SK-N-SH (cell line): ENCODE measurements at regions not wholly inside any gene's neighbourhood (a gene's known extent, or its start where the extent isn't known, plus 50 kb on each side); places are given as distances from the start of the nearest gene placed in this dataset.

Experiments
- CTCF ChIA-PET: fragments of 300-600, 350-600 bp; formaldehyde crosslinking; extraction: SDS; loops from one replicate; lab custom pipeline; 2021; lab: Yijun Ruan, JAX
- POLR2A ChIA-PET: fragments of 350-600 bp; sonication (Branson Sonifier 250); formaldehyde crosslinking; extraction: SDS; loops from one replicate; lab custom pipeline; 2020; ENCODE audit warnings: antibody characterized with exemption, inconsistent platforms; lab: Yijun Ruan, JAX
- DNase-seq: peaks from one replicate; pipeline ENCODE4 v3.0.0; 2012
- H2AFZ ChIP-seq: fragments of 200-600 bp; sonication (generic); 2 replicates; pipeline ENCODE4 v1.8.1; 2016; ENCODE audit warnings: antibody characterized with exemption, mild to moderate bottlenecking, low read depth
- H3F3A ChIP-seq: fragments of 200-600 bp; sonication (generic); replicated peaks from 2 replicates; pipeline ENCODE3; 2016; ENCODE audit warnings: antibody characterized with exemption, mild to moderate bottlenecking; ENCODE audit not compliant: insufficient read depth
- H3K27ac ChIP-seq, 2 experiments: fragments of 200-500 bp in 1 of 2; fragments of 200-600 bp in 1 of 2; sonication (Bioruptor generic) in 1 of 2; sonication (generic), shearing (Covaris generic) in 1 of 2; 2 replicates each; pipeline versions ENCODE4 v1.5.1 to v1.6.1; 2014 to 2016; ENCODE audit warnings: low read depth in 2 of 2, inconsistent platforms in 1 of 2, low read length in 1 of 2, mild to moderate bottlenecking in 1 of 2, mixed read lengths in 1 of 2
- H3K27me3 ChIP-seq: fragments of 200-600 bp; sonication (generic), shearing (Covaris generic); 2 replicates; pipeline ENCODE4 v1.6.1; 2016; ENCODE audit warnings: mixed run types; ENCODE audit not compliant: insufficient read depth
- H3K36me3 ChIP-seq, 2 experiments: fragments of 200-500 bp in 1 of 2; fragments of 200-600 bp in 1 of 2; sonication (Bioruptor generic) in 1 of 2; sonication (generic) in 1 of 2; replicated peaks in 1 of 2; 2 replicates each; pipeline versions ENCODE3 to v1.5.1; 2014 to 2016; ENCODE audit warnings: low read length in 1 of 2, mild to moderate bottlenecking in 1 of 2; ENCODE audit not compliant: insufficient read depth in 2 of 2, control insufficient read depth in 1 of 2
- H3K4me1 ChIP-seq, 2 experiments: fragments of 200-500 bp in 1 of 2; fragments of 200-600 bp in 1 of 2; sonication (Bioruptor generic) in 1 of 2; sonication (generic), shearing (Covaris generic) in 1 of 2; 2 replicates each; pipeline versions ENCODE4 v1.5.1 to v1.6.1; 2014 to 2016; ENCODE audit warnings: low read depth in 1 of 2, low read length in 1 of 2, mixed run types in 1 of 2; ENCODE audit not compliant: insufficient read depth in 2 of 2, control insufficient read depth in 1 of 2
- H3K4me2 ChIP-seq: fragments of 200-600 bp; sonication (generic), shearing (Covaris generic); 2 replicates; pipeline ENCODE4 v1.6.1; 2017; ENCODE audit warnings: mixed run types
- H3K4me3 ChIP-seq, 2 experiments: fragments of 200-500 bp in 1 of 2; fragments of 200-600 bp in 1 of 2; sonication (Bioruptor generic) in 1 of 2; sonication (generic), shearing (Covaris generic) in 1 of 2; 2 replicates each; pipeline versions ENCODE4 v1.5.1 to v1.8.1; 2014 to 2016; ENCODE audit warnings: low read depth in 2 of 2, inconsistent platforms in 1 of 2, low read length in 1 of 2, mild to moderate bottlenecking in 1 of 2, mixed read lengths in 1 of 2, moderate library complexity in 1 of 2
- H3K79me2 ChIP-seq: fragments of 200-600 bp; sonication (generic); 2 replicates; pipeline ENCODE4 v1.8.1; 2017; ENCODE audit warnings: mild to moderate bottlenecking; ENCODE audit not compliant: insufficient read depth
- H3K9ac ChIP-seq: fragments of 200-600 bp; sonication (generic); 2 replicates; pipeline ENCODE4 v1.6.1; 2017; ENCODE audit warnings: mixed run types
- H3K9me2 ChIP-seq: fragments of 200-600 bp; sonication (generic); 2 replicates; pipeline ENCODE4 v1.6.1; 2017; ENCODE audit warnings: mixed run types
- H3K9me3 ChIP-seq: fragments of 200-600 bp; sonication (generic); 2 replicates; pipeline ENCODE4 v1.6.1; 2017; ENCODE audit warnings: mixed run types, mild to moderate bottlenecking, moderate library complexity
- H4K20me1 ChIP-seq: fragments of 200-600 bp; sonication (generic); 2 replicates; pipeline ENCODE4 v1.6.1; 2017; ENCODE audit warnings: mild to moderate bottlenecking, mixed run types; ENCODE audit not compliant: insufficient read depth
- ELF1 ChIP-seq: IDR thresholded peaks from 2 replicates; pipeline ENCODE4 v1.4.0; 2012
- EZH2phosphoT487 ChIP-seq: fragments of 200-600 bp; sonication (generic); IDR thresholded peaks from 2 replicates; pipeline ENCODE4 v1.6.1; 2017; ENCODE audit warnings: low read depth, mixed run types, mild to moderate bottlenecking, antibody characterized with exemption, moderate library complexity, borderline replicate concordance
- FOXM1 ChIP-seq: IDR thresholded peaks from 2 replicates; pipeline ENCODE4 v1.4.0; 2012; ENCODE audit warnings: low read depth, mild to moderate bottlenecking
- GABPA ChIP-seq: IDR thresholded peaks from 2 replicates; pipeline ENCODE4 v1.4.0; 2012; ENCODE audit warnings: low read depth, mild to moderate bottlenecking
- GATA2 ChIP-seq: sonication (generic); formaldehyde crosslinking; IDR thresholded peaks from 2 replicates; pipeline ENCODE4 v1.5.0; 2020; ENCODE audit warnings: mild to moderate bottlenecking, missing genetic modification reagents
- MEF2A ChIP-seq: IDR thresholded peaks from 2 replicates; pipeline ENCODE4 v1.4.0; 2012; ENCODE audit warnings: low read depth, borderline replicate concordance
- RAD21 ChIP-seq: IDR thresholded peaks from 2 replicates; pipeline ENCODE4 v1.6.1; 2012; ENCODE audit warnings: mild to moderate bottlenecking, low read length
- RCOR1 ChIP-seq: fragments of 150-350 bp; IDR thresholded peaks from 2 replicates; pipeline ENCODE4 v1.6.1; 2017; ENCODE audit warnings: antibody characterized with exemption, low read length
- RFX5 ChIP-seq: IDR thresholded peaks from 2 replicates; pipeline ENCODE4 v1.6.1; 2012; ENCODE audit warnings: mild to moderate bottlenecking, improper control_type of control experiment, low read length
- RXRA ChIP-seq: IDR thresholded peaks from 2 replicates; pipeline ENCODE4 v1.4.0; 2012; ENCODE audit warnings: low read depth, mild to moderate bottlenecking, borderline replicate concordance
- SIN3A ChIP-seq: IDR thresholded peaks from 2 replicates; pipeline ENCODE4 v1.6.1; 2012; ENCODE audit warnings: low read depth, mild to moderate bottlenecking, low read length, moderate library complexity, borderline replicate concordance
- SMC3 ChIP-seq: IDR thresholded peaks from 2 replicates; pipeline ENCODE4 v1.6.1; 2012; ENCODE audit warnings: low read depth, low read length, improper control_type of control experiment
- TCF12 ChIP-seq: IDR thresholded peaks from 2 replicates; pipeline ENCODE4 v1.4.0; 2012
- WGBS: methylation state at CpG from one replicate; pipeline ENCODE4 v1.1.6; 2017; ENCODE audit warnings: low lambda C conversion rate; 5-methylcytosine and 5-hydroxymethylcytosine counted together
- TF ChIP-seq, protein P1 (sequence below): IDR thresholded peaks from 2 replicates; pipeline ENCODE4 v1.4.0; 2012; ENCODE audit warnings: low read depth, borderline replicate concordance
- TF ChIP-seq, protein P2 (sequence below): fragments of 150-350 bp; IDR thresholded peaks from 2 replicates; pipeline ENCODE4 v1.6.1; 2017; ENCODE audit warnings: antibody characterized with exemption, low read length, low read depth, borderline replicate concordance
- TF ChIP-seq, protein P3 (sequence below): IDR thresholded peaks from 2 replicates; pipeline ENCODE4 v1.4.0; 2012; ENCODE audit warnings: low read depth

DNA sequence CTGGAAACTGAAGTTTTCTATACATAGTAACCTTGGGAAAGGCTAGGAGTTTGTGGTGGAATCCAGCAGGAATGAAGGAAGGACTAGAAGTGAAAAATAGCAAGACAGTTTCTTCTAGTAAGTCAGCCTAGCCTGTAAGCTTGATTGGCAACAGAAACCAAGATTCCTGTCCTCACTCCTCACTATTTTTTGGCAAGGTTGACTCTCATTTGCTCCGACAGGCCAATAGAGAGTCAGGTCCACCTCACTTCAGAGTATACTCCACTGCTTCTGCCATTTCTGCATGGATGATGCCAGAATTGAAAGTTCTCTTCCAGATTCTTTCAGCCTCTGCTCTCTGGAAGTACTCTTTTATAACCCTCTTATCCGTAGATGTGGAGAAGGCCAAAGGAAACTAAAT lies 352.4 kb downstream of the ZNF516 start:
- ChIA-PET POLR2A (no interaction called here), CTCF (no interaction called here)
- H3K4me3 ChIP-seq: no peak overlapping the region
- H3K9ac ChIP-seq: no peak overlapping the region
- H3K9me2 ChIP-seq: no peaks in the 10 kb centered on the region
- no peaks in the 10 kb centered on the region for H3K79me2 ChIP-seq
- no peak overlapping the region for H2AFZ ChIP-seq
- H4K20me1 ChIP-seq: no peaks in the 10 kb centered on the region
- H3K9me3 ChIP-seq: no peaks in the 10 kb centered on the region
- TF ChIP-seq SIN3A (no peak), SMC3 (no peak), MEF2A (no peak), GABPA (no peak)
- DNase-seq: no peak
- no peak overlapping the region for H3K27ac ChIP-seq
- H3K4me1 ChIP-seq: no peaks in the 10 kb centered on the region
- H3K36me3 ChIP-seq: no peaks in the 10 kb centered on the region
- no peaks in the 10 kb centered on the region for H3F3A ChIP-seq
- no peaks in the 10 kb centered on the region for H3K27me3 ChIP-seq
- WGBS: 17% methylated on average over 2 of the region's 2 CpGs
- H3K4me2 ChIP-seq: no peak overlapping the region

DNA sequence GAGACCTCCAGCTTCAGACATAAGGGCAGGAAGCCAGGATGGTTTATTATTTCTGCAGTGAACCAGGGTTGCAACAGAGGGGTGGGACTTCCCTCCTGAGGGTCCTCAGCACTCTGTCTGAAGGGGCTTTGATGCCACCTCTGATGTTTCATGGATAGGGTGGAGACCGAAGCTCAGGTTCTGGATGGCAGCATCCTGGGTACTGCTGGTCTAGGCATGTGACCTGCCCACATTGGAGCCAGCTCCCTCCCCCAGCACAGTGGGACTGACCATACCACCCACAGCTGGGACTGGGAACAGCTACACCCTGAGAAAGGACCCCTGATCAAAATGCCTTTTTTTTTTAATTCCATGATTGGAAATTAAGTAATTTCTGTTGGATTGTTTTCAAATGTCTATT lies 355.2 kb downstream of the ZNF516 start:
- Histone ChIP-seq H3K4me2 (no peak overlapping the region), H3K9ac (no peak overlapping the region), H3K27me3 (no peaks in the 10 kb centered on the region), H3K27ac (no peak overlapping the region), H3K4me1 (no peaks in the 10 kb centered on the region), H3K9me3 (no peaks in the 10 kb centered on the region), H4K20me1 (no peaks in the 10 kb centered on the region), H2AFZ (no peak overlapping the region), H3K36me3 (no peaks in the 10 kb centered on the region), H3K9me2 (no peaks in the 10 kb centered on the region), H3F3A (no peaks in the 10 kb centered on the region), H3K79me2 (no peaks in the 10 kb centered on the region), H3K4me3 (no peak overlapping the region)
- no peak for TF ChIP-seq RCOR1
- no peak for TF ChIP-seq FOXM1
- no peak for TF ChIP-seq SIN3A
- TF ChIP-seq MEF2A: no peak
- TF ChIP-seq, protein P1, sequence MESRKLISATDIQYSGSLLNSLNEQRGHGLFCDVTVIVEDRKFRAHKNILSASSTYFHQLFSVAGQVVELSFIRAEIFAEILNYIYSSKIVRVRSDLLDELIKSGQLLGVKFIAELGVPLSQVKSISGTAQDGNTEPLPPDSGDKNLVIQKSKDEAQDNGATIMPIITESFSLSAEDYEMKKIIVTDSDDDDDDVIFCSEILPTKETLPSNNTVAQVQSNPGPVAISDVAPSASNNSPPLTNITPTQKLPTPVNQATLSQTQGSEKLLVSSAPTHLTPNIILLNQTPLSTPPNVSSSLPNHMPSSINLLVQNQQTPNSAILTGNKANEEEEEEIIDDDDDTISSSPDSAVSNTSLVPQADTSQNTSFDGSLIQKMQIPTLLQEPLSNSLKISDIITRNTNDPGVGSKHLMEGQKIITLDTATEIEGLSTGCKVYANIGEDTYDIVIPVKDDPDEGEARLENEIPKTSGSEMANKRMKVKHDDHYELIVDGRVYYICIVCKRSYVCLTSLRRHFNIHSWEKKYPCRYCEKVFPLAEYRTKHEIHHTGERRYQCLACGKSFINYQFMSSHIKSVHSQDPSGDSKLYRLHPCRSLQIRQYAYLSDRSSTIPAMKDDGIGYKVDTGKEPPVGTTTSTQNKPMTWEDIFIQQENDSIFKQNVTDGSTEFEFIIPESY: no peak
- TF ChIP-seq RAD21: no peak
- no peak for TF ChIP-seq RXRA
- no peak for TF ChIP-seq RFX5
- TF ChIP-seq, protein P2, sequence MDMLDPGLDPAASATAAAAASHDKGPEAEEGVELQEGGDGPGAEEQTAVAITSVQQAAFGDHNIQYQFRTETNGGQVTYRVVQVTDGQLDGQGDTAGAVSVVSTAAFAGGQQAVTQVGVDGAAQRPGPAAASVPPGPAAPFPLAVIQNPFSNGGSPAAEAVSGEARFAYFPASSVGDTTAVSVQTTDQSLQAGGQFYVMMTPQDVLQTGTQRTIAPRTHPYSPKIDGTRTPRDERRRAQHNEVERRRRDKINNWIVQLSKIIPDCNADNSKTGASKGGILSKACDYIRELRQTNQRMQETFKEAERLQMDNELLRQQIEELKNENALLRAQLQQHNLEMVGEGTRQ: no peak
- TF ChIP-seq GATA2 (CRISPR knock-in tag): no peak
- no peak for TF ChIP-seq EZH2phosphoT487
- TF ChIP-seq TCF12: no peak
- TF ChIP-seq, protein P3, sequence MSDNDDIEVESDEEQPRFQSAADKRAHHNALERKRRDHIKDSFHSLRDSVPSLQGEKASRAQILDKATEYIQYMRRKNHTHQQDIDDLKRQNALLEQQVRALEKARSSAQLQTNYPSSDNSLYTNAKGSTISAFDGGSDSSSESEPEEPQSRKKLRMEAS: no peak
- no peak for TF ChIP-seq ELF1
- DNase-seq: no peak
- 29% methylated on average over 1 of the region's 1 CpG for WGBS
- ChIA-PET CTCF (no interaction called here), POLR2A (no interaction called here)
